ENCODE measurements at regions not wholly inside any gene's neighbourhood (a gene's known extent, or its start where the extent isn't known, plus 50 kb on each side); places are given as distances from the start of the nearest gene placed in this dataset.

GRCh38 chr4:152235718-152236117 is 300.2 kb downstream of the FBXW7 start:
- H3K27ac ChIP-seq, result no peak overlapping the region
- TF ChIP-seq CTCF (conservative IDR thresholded peaks at IDR 0.05), result no peak

- TF ChIP-seq CTCF (conservative IDR thresholded peaks at IDR 0.05), result no peak
- H3K27ac ChIP-seq, result no peak overlapping the region
These were observed 301.3 kb downstream of the FBXW7 start for GRCh38 chr4:152234571-152234970.

GRCh38 chr4:152232271-152232670 is 303.6 kb downstream of the FBXW7 start:
- TF ChIP-seq CTCF (conservative IDR thresholded peaks at IDR 0.05), result no peak

GRCh38 chr4:152229782-152230289 is 306.1 kb downstream of the FBXW7 start:
- H3K27ac ChIP-seq, result no peak overlapping the region
- TF ChIP-seq CTCF (conservative IDR thresholded peaks at IDR 0.05), result no peak

More at GRCh38 chr4:152232271-152232670, 303.6 kb downstream of the FBXW7 start:
- no peak overlapping the region for H3K27ac ChIP-seq

- no peak for TF ChIP-seq CTCF (conservative IDR thresholded peaks at IDR 0.05)
- H3K27ac ChIP-seq, result no peak overlapping the region
These were observed 310.2 kb downstream of the FBXW7 start for GRCh38 chr4:152225680-152226079.

- H3K27ac ChIP-seq, result no peak overlapping the region; the same call in 1 of the 2 replicates
- TF ChIP-seq CTCF (conservative IDR thresholded peaks at IDR 0.05), result no peak
These were observed 311.0 kb downstream of the FBXW7 start for GRCh38 chr4:152224721-152225420.

GRCh38 chr4:152224223-152224622 is 311.7 kb downstream of the FBXW7 start:
- H3K27ac ChIP-seq, result no peak overlapping the region; the same call in 1 of the 2 replicates
- no peak for TF ChIP-seq CTCF (conservative IDR thresholded peaks at IDR 0.05)
